CD4-positive, alpha-beta memory T cell (primary cell): ENCODE measurements at regions not wholly inside any gene's neighbourhood (a gene's known extent, or its start where the extent isn't known, plus 50 kb on each side); places are given as distances from the start of the nearest gene placed in this dataset.

Experiments
- CTCF ChIA-PET: fragments of 350-600 bp; sonication (Branson Sonifier 250); formaldehyde crosslinking; loops from one replicate; lab custom pipeline; 2021; ENCODE audit warnings: inconsistent platforms; ENCODE audit not compliant: partially characterized antibody; lab: Charles Lee
- POLR2A ChIA-PET: fragments of 350-600 bp; sonication (Branson Sonifier 250); formaldehyde crosslinking; loops from one replicate; lab custom pipeline; 2021; ENCODE audit not compliant: partially characterized antibody; lab: Charles Lee
- DNase-seq, 5 donors: peaks; one replicate each; pipeline versions ENCODE4 v3.0.0 to v3.0.0-alpha.2; 2020 to 2022; ENCODE audit warnings: mixed read lengths in 1 of 5
- H3K27ac ChIP-seq: one replicate; pipeline ENCODE4 v1.7.0; 2013; ENCODE audit warnings: low read depth, low read length
- H3K27me3 ChIP-seq: 2 replicates; pipeline ENCODE4 v1.7.0; 2013; ENCODE audit warnings: mild to moderate bottlenecking, low read length, moderate library complexity; ENCODE audit not compliant: insufficient read depth
- H3K36me3 ChIP-seq: 2 replicates; pipeline ENCODE4 v1.7.0; 2013; ENCODE audit warnings: mild to moderate bottlenecking, low read length, moderate library complexity; ENCODE audit not compliant: insufficient read depth
- H3K4me1 ChIP-seq: 2 replicates; pipeline ENCODE4 v1.7.0; 2013; ENCODE audit warnings: mild to moderate bottlenecking, low read length, moderate library complexity; ENCODE audit not compliant: insufficient read depth
- H3K4me3 ChIP-seq, 2 donors: one replicate each; pipeline ENCODE4 v1.7.0; 2013; ENCODE audit warnings: low read length in 2 of 2, mild to moderate bottlenecking in 1 of 2
- H3K9me3 ChIP-seq, 2 donors: one replicate each; pipeline ENCODE4 v1.7.0; 2013; ENCODE audit warnings: low read length in 2 of 2, control low read depth in 1 of 2; ENCODE audit not compliant: control insufficient read depth in 1 of 2
- H3K27ac Mint-ChIP-seq, 7 donors: one replicate each; pipeline ENCODE4 v1.8.0; 2020 to 2021; ENCODE audit warnings: mixed read lengths in 7 of 7, mild to moderate bottlenecking in 6 of 7, inconsistent platforms in 3 of 7, moderate library complexity in 3 of 7
- H3K27me3 Mint-ChIP-seq, 2 donors: one replicate each; pipeline ENCODE4 v1.8.0; 2020 to 2021; ENCODE audit warnings: mixed read lengths in 2 of 2
- H3K36me3 Mint-ChIP-seq, 2 donors: one replicate each; pipeline ENCODE4 v1.8.0; 2020 to 2021; ENCODE audit warnings: mixed read lengths in 2 of 2, inconsistent platforms in 1 of 2, mild to moderate bottlenecking in 1 of 2
- H3K4me1 Mint-ChIP-seq, 4 donors: one replicate each; pipeline ENCODE4 v1.8.0; 2020 to 2021; ENCODE audit warnings: mixed read lengths in 4 of 4, mild to moderate bottlenecking in 1 of 4
- H3K4me3 Mint-ChIP-seq, 8 donors: one replicate each; pipeline ENCODE4 v1.8.0; 2020 to 2021; ENCODE audit warnings: mixed read lengths in 8 of 8, mild to moderate bottlenecking in 7 of 8, moderate library complexity in 6 of 8, inconsistent platforms in 3 of 8
- H3K9me3 Mint-ChIP-seq, 8 donors: one replicate each; pipeline ENCODE4 v1.8.0; 2020 to 2021; ENCODE audit warnings: mixed read lengths in 8 of 8, mild to moderate bottlenecking in 5 of 8, inconsistent platforms in 3 of 8, moderate library complexity in 1 of 8
- intact Hi-C: fragments of 100-400 bp; cut with micrococcal nuclease; formaldehyde crosslinking; loops from one replicate; pipeline ENCODE4 v1.15.1; 2023

DNA sequence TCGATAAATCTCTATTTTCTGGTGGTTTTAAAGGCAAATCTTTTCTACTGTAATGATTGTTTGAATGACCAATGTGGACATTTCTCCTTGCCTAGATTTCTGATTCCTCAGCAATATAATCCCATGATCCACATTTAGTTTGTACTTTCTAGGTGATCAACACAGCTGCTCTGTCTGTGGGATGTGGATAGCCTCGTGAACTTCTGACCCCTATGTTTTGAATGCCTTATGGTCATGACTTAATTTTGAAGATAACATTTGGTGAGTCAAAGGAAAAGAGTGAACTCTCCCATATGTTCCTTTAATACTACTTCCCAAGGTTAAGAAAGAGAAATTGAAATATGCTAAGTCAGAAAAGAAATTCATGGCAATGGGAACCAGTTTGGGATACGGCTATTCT lies 147.5 kb downstream of the CAVIN4 start:
- no peaks in the 10 kb centered on the region for H3K9me3 ChIP-seq
- Mint-ChIP-seq H3K9me3 (peaks cover 0 to 3% (median 0%) of the 10 kb centered on the region in 8 donors), H3K4me1 (no peaks in the 10 kb centered on the region), H3K4me3 (no peak overlapping the region), H3K27ac (no peak overlapping the region), H3K36me3 (no peaks in the 10 kb centered on the region), H3K27me3 (no peaks in the 10 kb centered on the region)
- no peak for DNase-seq
- ChIA-PET CTCF (no interaction called here), POLR2A (no interaction called here)
- intact Hi-C loops: no loop called here
- H3K27ac ChIP-seq: no peak overlapping the region
- no peaks in the 10 kb centered on the region for H3K27me3 ChIP-seq
- no peak overlapping the region for H3K4me3 ChIP-seq
- no peaks in the 10 kb centered on the region for H3K4me1 ChIP-seq
- no peaks in the 10 kb centered on the region for H3K36me3 ChIP-seq

DNA sequence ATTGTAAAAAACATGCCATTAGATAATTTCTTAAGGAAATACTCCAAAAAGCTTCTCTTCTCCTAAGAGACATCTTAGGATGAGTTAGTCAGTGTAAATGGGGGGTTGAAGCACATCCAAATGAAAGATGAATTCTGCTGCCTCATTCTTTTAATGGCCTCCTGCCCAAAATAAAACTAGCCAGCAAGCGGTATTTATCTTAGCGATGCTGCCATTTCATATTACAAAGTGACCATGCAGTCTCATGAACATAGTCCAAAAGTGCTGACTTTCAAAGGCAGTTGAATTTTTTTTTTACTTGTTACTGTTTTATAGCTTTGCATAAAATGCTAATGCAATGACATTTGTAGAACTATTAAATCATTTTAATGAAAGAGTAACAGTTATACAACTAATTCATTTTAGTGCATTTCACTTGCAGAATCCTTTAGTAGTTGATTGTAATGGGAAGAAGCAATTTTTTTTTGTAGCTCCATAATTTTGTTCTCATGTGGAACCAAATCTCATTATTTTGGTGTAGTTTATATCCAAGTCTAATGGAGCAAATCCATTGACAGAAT lies 151.5 kb downstream of the CAVIN4 start:
- POLR2A ChIA-PET: no interaction called here
- no peaks in the 10 kb centered on the region for H3K9me3 ChIP-seq
- no peak for DNase-seq
- H3K27me3 ChIP-seq: no peaks in the 10 kb centered on the region
- H3K4me1 Mint-ChIP-seq: no peaks in the 10 kb centered on the region
- no peaks in the 10 kb centered on the region for H3K36me3 ChIP-seq
- peaks cover 0 to 7% (median 3%) of the 10 kb centered on the region in 8 donors for H3K9me3 Mint-ChIP-seq
- H3K27me3 Mint-ChIP-seq: no peaks in the 10 kb centered on the region
- CTCF ChIA-PET: interaction anchor here (0.7 kb wide), 1 partner anchor 20 kb away, joined by 3 read pairs; no protein-coding TSS in a partner anchor
- no peak overlapping the region for H3K27ac Mint-ChIP-seq
- no peak overlapping the region for H3K4me3 Mint-ChIP-seq
- H3K36me3 Mint-ChIP-seq: no peaks in the 10 kb centered on the region
- intact Hi-C loops: no loop called here
- no peak overlapping the region for H3K27ac ChIP-seq
- no peaks in the 10 kb centered on the region for H3K4me1 ChIP-seq
- H3K4me3 ChIP-seq: no peak overlapping the region

DNA sequence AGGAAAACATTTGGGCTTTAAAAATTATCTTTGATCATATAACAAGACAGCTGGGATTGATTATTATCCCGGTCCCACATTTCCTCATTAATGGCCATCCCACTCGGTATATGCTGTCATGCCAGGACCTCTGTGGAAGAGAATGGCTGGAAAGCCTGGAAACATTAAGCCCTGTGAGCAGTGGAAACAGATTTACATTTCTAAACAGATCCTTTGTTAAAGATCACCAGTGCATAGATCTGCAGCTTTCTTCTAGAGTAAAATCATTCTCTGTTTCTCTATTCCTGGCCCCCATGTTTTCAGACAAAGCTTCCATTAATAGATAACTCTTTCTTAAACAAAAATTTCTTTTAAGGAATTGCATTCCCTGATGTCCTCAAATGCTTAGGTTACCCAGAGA lies 152.2 kb downstream of the CAVIN4 start:
- Mint-ChIP-seq H3K27ac (no peak overlapping the region), H3K27me3 (no peaks in the 10 kb centered on the region), H3K36me3 (no peaks in the 10 kb centered on the region), H3K4me3 (no peak overlapping the region), H3K4me1 (no peaks in the 10 kb centered on the region), H3K9me3 (peaks cover 0 to 11% (median 4%) of the 10 kb centered on the region in 8 donors)
- Histone ChIP-seq H3K27ac (no peak overlapping the region), H3K4me3 (no peak overlapping the region), H3K4me1 (no peaks in the 10 kb centered on the region), H3K27me3 (no peaks in the 10 kb centered on the region), H3K36me3 (no peaks in the 10 kb centered on the region), H3K9me3 (no peaks in the 10 kb centered on the region)
- ChIA-PET POLR2A (no interaction called here), CTCF (no interaction called here)
- no peak for DNase-seq
- intact Hi-C loops: no loop called here

DNA sequence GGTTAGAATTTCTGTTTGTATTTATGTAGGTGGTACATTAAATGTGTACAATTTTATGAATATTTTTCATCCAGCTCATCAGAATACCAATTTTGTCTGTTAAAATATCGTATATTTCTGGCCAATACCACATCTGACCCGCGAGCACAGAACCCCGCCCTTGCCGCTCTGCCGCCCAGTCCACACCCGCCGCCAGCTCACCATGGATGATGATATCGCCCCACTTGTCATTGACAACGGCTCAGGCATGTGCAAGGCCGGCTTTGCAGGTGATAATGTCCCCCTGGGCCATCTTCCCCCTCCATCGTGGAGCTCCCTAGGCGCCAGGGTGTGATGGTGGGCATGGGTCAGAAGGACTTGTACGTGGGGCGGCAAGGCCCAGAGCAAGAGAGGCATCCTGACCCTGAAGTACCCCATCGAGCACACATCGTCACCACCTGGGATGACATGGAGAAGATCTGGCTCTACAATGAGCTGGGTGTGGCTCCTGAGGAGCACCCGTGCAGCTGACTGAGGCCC lies 153.2 kb downstream of the CAVIN4 start:
- no peaks in the 10 kb centered on the region for H3K4me1 ChIP-seq
- Mint-ChIP-seq H3K4me3 (no peak overlapping the region), H3K36me3 (no peaks in the 10 kb centered on the region), H3K4me1 (no peaks in the 10 kb centered on the region), H3K9me3 (peaks cover 0 to 14% (median 4%) of the 10 kb centered on the region in 8 donors), H3K27ac (no peak overlapping the region), H3K27me3 (no peaks in the 10 kb centered on the region)
- H3K36me3 ChIP-seq: no peaks in the 10 kb centered on the region
- no peaks in the 10 kb centered on the region for H3K9me3 ChIP-seq
- no peaks in the 10 kb centered on the region for H3K27me3 ChIP-seq
- ChIA-PET CTCF (no interaction called here), POLR2A (no interaction called here)
- intact Hi-C loops: no loop called here
- H3K27ac ChIP-seq: no peak overlapping the region
- DNase-seq: no peak
- H3K4me3 ChIP-seq: no peak overlapping the region

DNA sequence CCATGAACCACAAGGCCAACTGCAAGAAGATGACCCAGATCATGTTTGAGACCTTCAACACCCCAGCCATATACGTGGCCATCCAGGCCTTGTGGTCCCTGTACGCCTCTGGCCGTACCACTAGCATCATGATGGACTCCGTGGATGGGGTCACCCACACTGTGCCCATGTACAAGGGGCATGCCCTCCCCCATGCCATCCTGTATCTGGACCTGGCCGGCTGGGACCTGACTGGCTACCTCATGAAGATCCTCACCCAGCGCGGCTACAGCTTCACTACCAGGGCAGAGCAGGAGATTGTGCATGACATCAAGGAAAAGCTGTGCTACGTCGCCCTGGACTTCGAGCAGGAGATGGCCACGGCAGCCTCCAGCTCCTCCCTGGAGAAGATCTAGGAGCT lies 153.7 kb downstream of the CAVIN4 start:
- H3K4me3 Mint-ChIP-seq: no peak overlapping the region
- no peaks in the 10 kb centered on the region for H3K9me3 ChIP-seq
- intact Hi-C loops: no loop called here
- H3K9me3 Mint-ChIP-seq: peaks cover 0 to 14% (median 4%) of the 10 kb centered on the region in 8 donors
- no peaks in the 10 kb centered on the region for H3K4me1 ChIP-seq
- no peaks in the 10 kb centered on the region for H3K36me3 Mint-ChIP-seq
- no peak overlapping the region for H3K4me3 ChIP-seq
- H3K27ac ChIP-seq: no peak overlapping the region
- ChIA-PET POLR2A (no interaction called here), CTCF (no interaction called here)
- no peaks in the 10 kb centered on the region for H3K27me3 Mint-ChIP-seq
- H3K27me3 ChIP-seq: no peaks in the 10 kb centered on the region
- H3K27ac Mint-ChIP-seq: no peak overlapping the region
- no peaks in the 10 kb centered on the region for H3K4me1 Mint-ChIP-seq
- H3K36me3 ChIP-seq: no peaks in the 10 kb centered on the region
- no peak for DNase-seq

DNA sequence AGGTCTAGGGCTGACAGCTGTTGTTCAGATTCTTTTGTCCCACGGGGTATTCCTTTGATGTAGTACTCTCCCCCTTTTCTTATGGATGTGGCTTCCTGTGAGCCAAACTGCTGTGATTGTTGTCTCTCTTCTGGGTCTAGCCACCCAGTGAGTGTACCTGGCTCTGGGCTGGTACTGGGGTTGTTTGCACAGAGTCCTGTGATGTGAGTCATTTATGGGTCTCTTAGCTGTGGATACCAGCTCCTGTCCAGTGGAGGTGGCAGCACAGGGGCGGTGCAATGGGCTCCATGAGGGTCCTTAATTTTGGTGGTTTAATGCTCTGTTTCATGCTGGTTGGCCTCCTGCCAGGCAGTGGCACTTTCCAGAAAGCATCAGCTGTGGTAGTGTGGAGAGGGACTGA lies 161.3 kb downstream of the CAVIN4 start:
- H3K4me3 ChIP-seq: no peak overlapping the region
- H3K27me3 ChIP-seq: no peaks in the 10 kb centered on the region
- no peaks in the 10 kb centered on the region for H3K36me3 ChIP-seq
- H3K27ac ChIP-seq: no peak overlapping the region
- no peaks in the 10 kb centered on the region for H3K4me1 Mint-ChIP-seq
- ChIA-PET POLR2A (no interaction called here), CTCF (no interaction called here)
- intact Hi-C loops: no loop called here
- DNase-seq: no peak
- no peaks in the 10 kb centered on the region for H3K4me1 ChIP-seq
- no peaks in the 10 kb centered on the region for H3K27me3 Mint-ChIP-seq
- no peak overlapping the region for H3K27ac Mint-ChIP-seq
- no peaks in the 10 kb centered on the region for H3K36me3 Mint-ChIP-seq
- no peak overlapping the region for H3K4me3 Mint-ChIP-seq
- H3K9me3 Mint-ChIP-seq: peaks cover 2 to 29% (median 7%) of the 10 kb centered on the region in 8 donors
- no peaks in the 10 kb centered on the region for H3K9me3 ChIP-seq

DNA sequence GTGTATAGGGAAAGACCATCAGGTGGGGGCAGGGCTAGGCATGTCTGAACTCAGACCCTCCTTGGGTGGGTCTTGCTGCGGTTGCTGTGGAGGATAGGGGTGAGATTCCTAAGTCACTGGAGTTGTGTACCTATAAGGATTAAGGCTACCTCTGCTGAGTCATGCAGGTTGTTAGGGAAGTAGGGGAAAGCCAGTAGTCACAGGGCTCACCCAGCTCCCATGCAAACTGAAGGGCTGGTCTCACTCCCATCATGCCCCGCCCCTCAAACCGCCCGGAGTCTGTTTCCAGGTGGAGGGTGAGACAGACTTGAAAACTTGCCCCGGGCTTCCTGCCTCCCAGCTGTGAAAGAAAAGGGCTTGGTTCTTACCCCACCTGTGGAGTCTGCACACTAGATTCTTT lies 161.8 kb downstream of the CAVIN4 start:
- CTCF ChIA-PET: no interaction called here
- no peak overlapping the region for H3K27ac Mint-ChIP-seq
- H3K27ac ChIP-seq: no peak overlapping the region
- peaks cover 2 to 32% (median 10%) of the 10 kb centered on the region in 8 donors for H3K9me3 Mint-ChIP-seq
- no peaks in the 10 kb centered on the region for H3K4me1 ChIP-seq
- H3K4me3 ChIP-seq: no peak overlapping the region
- H3K4me3 Mint-ChIP-seq: no peak overlapping the region
- POLR2A ChIA-PET: no interaction called here
- H3K36me3 Mint-ChIP-seq: no peaks in the 10 kb centered on the region
- no peaks in the 10 kb centered on the region for H3K36me3 ChIP-seq
- no peaks in the 10 kb centered on the region for H3K27me3 Mint-ChIP-seq
- no peaks in the 10 kb centered on the region for H3K27me3 ChIP-seq
- no peaks in the 10 kb centered on the region for H3K4me1 Mint-ChIP-seq
- intact Hi-C loops: no loop called here
- no peak for DNase-seq
- no peaks in the 10 kb centered on the region for H3K9me3 ChIP-seq
